ENCODE measurements at regions not wholly inside any gene's neighbourhood (a gene's known extent, or its start where the extent isn't known, plus 50 kb on each side); places are given as distances from the start of the nearest gene placed in this dataset.
"Not testable (repeated sequence)": the region's sequence is repeated elsewhere in the genome, so short reads cannot be mapped to it uniquely, and the experiment has no call there.

DNA sequence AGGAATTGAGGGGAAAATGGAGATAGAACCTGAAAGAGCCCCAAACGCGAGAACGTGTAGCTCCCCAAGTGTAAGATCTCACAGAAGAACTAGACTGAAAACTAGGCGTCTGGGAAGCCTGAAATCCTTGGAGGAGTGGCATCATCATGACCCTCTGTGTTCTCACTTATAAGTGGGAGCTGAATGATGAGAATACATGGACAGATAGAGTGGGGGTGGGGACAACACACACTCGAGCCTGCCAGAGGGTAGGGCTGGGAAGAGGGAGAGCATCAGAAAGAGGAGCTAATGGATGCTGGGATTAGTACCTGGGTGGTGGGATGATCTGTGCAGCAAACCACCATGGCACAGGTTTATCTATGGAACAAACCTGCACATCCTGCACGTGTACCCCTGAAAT is 258.7 kb upstream of the NOTCH2NLA start:
- not testable (repeated sequence) for DNase-seq (ENCODE audit: low spot score in 2 of 2); H3K36me3 Mint-ChIP-seq; H3K27ac Mint-ChIP-seq; ATAC-seq; H3K9me3 Mint-ChIP-seq

GRCh38 chr1:146487155-146487554 is 258.3 kb upstream of the NOTCH2NLA start:
- not testable (repeated sequence) for H3K36me3 Mint-ChIP-seq; H3K27ac Mint-ChIP-seq; ATAC-seq; H3K9me3 Mint-ChIP-seq; DNase-seq (ENCODE audit: low spot score in 2 of 2)

DNA sequence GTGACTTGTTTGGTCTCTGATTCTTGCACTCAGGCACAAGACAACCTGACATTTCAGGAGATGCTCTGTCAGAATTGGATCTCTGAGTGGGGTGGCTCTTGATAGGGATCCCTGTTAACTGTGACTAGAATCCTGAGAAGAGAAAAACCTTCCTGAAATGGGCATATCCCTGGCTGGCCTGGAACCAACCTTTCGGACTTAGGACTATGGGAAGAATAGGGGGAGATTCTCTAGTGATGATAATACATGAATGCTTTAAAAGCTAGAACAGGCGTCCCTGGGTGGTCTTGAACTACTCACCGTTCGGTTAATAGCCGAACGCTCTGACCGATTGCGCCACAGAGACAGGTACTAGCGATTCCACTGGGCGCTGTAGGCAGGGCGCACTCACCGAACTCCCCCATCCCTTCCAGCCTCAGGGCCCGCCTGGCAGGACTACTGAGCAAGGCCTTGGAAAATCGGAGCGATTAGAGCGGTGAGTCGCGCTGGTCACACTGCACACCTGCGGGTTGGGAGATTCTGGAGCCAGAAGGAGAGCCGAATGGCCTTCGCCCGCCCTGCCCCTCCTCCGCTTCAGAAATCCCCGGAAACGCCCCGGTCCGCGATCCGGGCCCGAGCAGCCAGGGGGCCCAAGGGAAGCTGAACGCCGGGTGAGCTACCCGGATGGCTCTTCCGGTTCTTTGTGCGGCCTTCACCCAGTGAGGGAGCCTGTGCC is 257.6 kb upstream of the NOTCH2NLA start:
- DNase-seq (ENCODE audit: low spot score in 2 of 2); H3K36me3 Mint-ChIP-seq; H3K9me3 Mint-ChIP-seq; H3K27ac Mint-ChIP-seq; ATAC-seq: not testable (repeated sequence)

DNA sequence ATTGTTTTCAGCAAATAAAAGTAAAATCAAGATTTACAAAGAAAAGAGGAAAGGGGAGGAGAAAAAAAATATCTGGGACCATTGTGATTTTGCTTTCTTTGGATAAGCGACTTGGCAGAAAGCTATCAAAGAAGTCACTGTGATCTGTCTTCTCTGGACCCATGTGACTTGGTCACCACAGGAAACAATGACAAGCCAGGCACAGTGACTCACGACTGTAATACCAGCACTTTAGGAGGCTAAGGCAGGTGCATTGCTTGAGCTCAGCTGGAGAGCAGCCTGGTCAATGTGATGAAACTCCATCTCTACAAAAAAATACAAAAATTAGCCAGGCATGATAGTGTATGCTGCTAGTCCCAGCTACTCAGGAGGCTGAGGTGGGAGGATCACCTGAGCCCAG is 255.4 kb upstream of the NOTCH2NLA start:
- H3K27ac Mint-ChIP-seq; H3K9me3 Mint-ChIP-seq; H3K36me3 Mint-ChIP-seq; DNase-seq (ENCODE audit: low spot score in 2 of 2): not testable (repeated sequence)
- peak; percentile 99 to 100 for ATAC-seq

DNA sequence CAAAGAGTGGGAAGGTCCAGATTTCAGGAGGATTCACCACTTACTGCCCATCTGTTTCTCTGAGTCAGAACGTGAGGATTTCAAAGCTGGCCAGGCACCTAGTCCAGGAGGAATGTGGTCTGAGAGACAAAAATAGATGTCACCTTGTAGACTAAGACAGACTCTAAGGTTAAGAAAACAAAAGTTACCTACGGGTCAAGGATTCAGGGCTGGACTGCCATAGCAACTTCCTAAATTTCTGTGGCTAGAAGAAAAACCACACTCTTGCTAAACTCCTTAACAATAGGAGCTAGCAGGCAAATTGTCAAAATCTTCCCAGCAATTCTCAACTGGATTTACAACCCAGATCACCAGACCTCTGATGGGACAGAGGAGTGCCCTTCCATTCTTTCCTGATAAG is 250.4 kb upstream of the NOTCH2NLA start:
- not testable (repeated sequence) for H3K27ac Mint-ChIP-seq; DNase-seq (ENCODE audit: low spot score in 2 of 2); ATAC-seq; H3K36me3 Mint-ChIP-seq; H3K9me3 Mint-ChIP-seq

- peak; percentile 36 to 52 for ATAC-seq
- not testable (repeated sequence) for H3K9me3 Mint-ChIP-seq; H3K27ac Mint-ChIP-seq; H3K36me3 Mint-ChIP-seq; DNase-seq (ENCODE audit: low spot score in 2 of 2)
These were observed 249.4 kb upstream of the NOTCH2NLA start for GRCh38 chr1:146478125-146478720.

DNA sequence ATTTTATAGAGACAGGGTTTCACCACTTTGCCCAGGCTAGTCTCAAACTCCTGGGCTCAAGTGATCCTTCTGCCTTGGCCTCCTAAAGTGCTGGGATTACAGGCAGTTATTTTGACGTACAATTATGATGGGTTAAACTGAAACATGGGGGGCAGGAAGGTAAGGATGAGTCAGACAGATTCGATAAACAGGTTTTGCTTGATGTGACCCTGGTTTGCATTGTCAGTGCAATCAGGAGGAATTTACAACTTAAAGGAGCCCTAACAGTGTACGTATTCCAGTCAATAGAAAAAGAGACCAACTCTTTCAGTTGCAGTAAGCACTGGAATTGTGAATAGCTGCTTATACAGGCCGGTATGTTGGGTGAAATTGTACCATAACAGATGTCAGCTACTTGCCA is 246.3 kb upstream of the NOTCH2NLA start:
- DNase-seq (ENCODE audit: low spot score in 2 of 2); ATAC-seq; H3K36me3 Mint-ChIP-seq; H3K27ac Mint-ChIP-seq; H3K9me3 Mint-ChIP-seq: not testable (repeated sequence)

DNA sequence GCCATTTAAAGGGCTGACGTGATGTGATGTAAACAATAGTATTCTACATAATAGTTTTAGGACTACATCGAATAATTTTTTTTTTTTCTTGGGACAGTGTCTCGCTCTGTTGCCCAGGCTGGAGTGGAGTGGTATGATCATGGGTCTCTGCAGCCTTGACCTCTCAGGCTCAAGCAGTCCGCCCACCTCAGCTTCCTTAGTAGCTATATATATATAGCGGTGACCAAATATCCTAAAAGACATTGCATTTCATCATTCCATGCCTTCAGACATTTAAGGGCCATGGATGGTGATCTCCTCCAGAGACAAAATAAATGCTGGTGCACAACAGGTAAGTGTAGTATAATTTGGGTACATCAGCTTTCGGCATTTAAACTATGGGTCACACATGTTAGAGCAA is 245.4 kb upstream of the NOTCH2NLA start:
- DNase-seq (ENCODE audit: low spot score in 2 of 2); H3K36me3 Mint-ChIP-seq; H3K9me3 Mint-ChIP-seq; ATAC-seq; H3K27ac Mint-ChIP-seq: not testable (repeated sequence)

DNA sequence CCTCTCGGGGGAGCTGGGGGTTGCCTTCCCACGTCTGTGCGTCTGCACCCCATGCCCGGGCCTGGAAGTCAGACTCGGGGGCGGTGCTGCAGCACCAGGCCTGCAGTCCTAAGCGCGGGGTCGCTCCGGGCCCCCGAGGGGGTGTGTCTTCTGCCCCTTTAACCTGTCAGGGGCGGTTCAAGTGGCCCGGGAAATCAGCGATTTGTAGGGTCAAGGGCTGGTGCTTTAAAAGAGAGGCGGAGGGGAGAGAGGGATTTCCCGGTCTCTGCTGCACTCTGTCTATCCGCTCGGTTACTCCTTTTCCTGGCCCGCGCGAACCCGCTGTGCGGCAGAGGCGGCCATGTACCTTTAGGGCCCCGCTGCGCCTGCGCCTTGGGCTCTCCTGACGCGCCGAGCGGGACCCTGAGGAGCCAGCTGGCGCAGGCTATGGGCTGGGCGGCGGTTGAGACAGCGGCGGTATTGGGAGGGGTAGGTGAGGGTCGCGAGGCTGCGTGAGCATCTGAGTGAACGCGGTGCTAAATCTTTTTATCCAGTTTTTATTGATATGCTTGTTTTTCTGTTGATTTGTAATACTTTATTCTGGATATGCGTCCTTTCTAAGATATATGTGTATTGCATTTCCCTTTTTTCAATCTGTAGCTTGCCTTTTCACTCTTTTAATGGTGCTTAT is 243.5 kb upstream of the NOTCH2NLA start:
- DNase-seq (ENCODE audit: low spot score in 2 of 2), result peak; percentile 79 to 82
- not testable (repeated sequence) for H3K36me3 Mint-ChIP-seq, H3K9me3 Mint-ChIP-seq
- peak overlapping the region; percentile 77 to 90 for H3K27ac Mint-ChIP-seq
- peak; percentile 100 for ATAC-seq

- DNase-seq (ENCODE audit: low spot score in 2 of 2); ATAC-seq; H3K27ac Mint-ChIP-seq; H3K9me3 Mint-ChIP-seq; H3K36me3 Mint-ChIP-seq: not testable (repeated sequence)
These were observed 231.1 kb upstream of the NOTCH2NLA start for GRCh38 chr1:146459939-146460338.

GRCh38 chr1:146459308-146459707 is 230.5 kb upstream of the NOTCH2NLA start:
- not testable (repeated sequence) for H3K36me3 Mint-ChIP-seq; DNase-seq (ENCODE audit: low spot score in 2 of 2); ATAC-seq; H3K27ac Mint-ChIP-seq; H3K9me3 Mint-ChIP-seq

- not testable (repeated sequence) for H3K27ac Mint-ChIP-seq; H3K36me3 Mint-ChIP-seq; DNase-seq (ENCODE audit: low spot score in 2 of 2); H3K9me3 Mint-ChIP-seq
- peak; percentile 28 to 34 for ATAC-seq
These were observed 220.0 kb upstream of the NOTCH2NLA start for GRCh38 chr1:146448877-146449246.

- peak; percentile 41 to 67 for DNase-seq (ENCODE audit: low spot score in 2 of 2)
- not testable (repeated sequence) for H3K36me3 Mint-ChIP-seq, H3K9me3 Mint-ChIP-seq, H3K27ac Mint-ChIP-seq
- peak; percentile 54 to 60 for ATAC-seq
These were observed 219.5 kb upstream of the NOTCH2NLA start for GRCh38 chr1:146448212-146448876.

- H3K36me3 Mint-ChIP-seq, H3K9me3 Mint-ChIP-seq, H3K27ac Mint-ChIP-seq: not testable (repeated sequence)
- DNase-seq (ENCODE audit: low spot score in 2 of 2), result peak; percentile 30 to 70
- ATAC-seq, result peak in 1 of 2 donors; percentile 20
These were observed 215.0 kb upstream of the NOTCH2NLA start for GRCh38 chr1:146443871-146444222.

- not testable (repeated sequence) for H3K36me3 Mint-ChIP-seq; H3K27ac Mint-ChIP-seq; DNase-seq (ENCODE audit: low spot score in 2 of 2); H3K9me3 Mint-ChIP-seq
- peak; percentile 43 to 58 for ATAC-seq
These were observed 214.5 kb upstream of the NOTCH2NLA start for GRCh38 chr1:146443088-146443870.

- H3K36me3 Mint-ChIP-seq; H3K9me3 Mint-ChIP-seq; H3K27ac Mint-ChIP-seq; DNase-seq (ENCODE audit: low spot score in 2 of 2); ATAC-seq: not testable (repeated sequence)
These were observed 209.7 kb upstream of the NOTCH2NLA start for GRCh38 chr1:146438543-146438942.

GRCh38 chr1:146416642-146417041 is 187.8 kb upstream of the NOTCH2NLA start:
- DNase-seq (ENCODE audit: low spot score in 2 of 2); H3K36me3 Mint-ChIP-seq; ATAC-seq; H3K27ac Mint-ChIP-seq; H3K9me3 Mint-ChIP-seq: not testable (repeated sequence)
